ENCODE measurements at regions not wholly inside any gene's neighbourhood (a gene's known extent, or its start where the extent isn't known, plus 50 kb on each side); places are given as distances from the start of the nearest gene placed in this dataset.

DNA sequence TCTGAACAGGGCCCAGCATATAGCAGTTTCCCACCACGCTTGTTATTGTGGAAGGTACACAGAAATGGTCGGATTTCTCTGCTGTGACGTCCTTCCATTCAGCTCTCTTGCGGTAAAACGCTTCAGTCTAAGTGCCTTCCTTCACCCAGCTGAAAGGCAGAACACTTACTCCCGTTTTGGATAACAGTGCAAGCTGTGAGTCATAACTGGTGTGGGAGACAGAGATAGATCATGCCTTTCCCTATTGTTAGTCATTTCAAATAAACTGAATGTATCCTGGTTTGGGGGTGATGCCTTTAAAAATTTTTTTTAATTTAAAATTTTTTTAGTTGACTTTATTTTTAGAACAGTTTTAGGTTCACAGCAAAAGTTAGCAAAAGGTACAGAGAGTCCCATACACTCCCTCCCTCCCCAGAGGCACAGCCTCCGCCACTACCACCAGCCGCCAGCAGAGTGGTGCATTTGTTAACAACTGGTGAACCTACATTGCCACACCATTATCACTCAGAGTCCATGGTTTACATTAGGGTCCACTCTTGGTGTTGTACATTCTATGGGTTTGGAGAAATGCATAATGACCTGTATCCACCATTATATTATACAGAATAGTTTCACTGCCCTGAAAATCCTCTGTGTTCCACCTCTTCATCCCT lies 94.9 kb upstream of the NSMCE3 start:
- DNase-seq (ENCODE audit: low read depth) = no peak

DNA sequence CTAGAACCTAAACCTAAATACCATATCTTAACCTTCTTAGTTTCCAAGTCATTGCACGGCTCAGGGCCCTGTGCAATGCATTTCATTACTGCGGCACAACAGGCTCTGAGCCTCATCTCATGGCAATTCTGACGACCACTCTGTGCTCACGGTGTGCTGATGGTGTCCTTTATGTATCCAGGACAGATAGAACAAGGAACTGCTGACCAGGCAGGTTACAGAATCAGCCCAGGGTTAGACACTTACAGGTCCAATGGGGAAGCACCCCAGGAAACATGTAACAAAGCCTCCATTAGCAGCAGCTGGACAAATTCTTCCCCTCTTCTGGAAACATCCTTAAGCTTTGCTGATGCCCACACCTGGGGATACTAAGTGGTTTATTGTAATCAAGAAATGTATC lies 91.9 kb upstream of the NSMCE3 start:
- DNase-seq (ENCODE audit: low read depth) = no peak

DNA sequence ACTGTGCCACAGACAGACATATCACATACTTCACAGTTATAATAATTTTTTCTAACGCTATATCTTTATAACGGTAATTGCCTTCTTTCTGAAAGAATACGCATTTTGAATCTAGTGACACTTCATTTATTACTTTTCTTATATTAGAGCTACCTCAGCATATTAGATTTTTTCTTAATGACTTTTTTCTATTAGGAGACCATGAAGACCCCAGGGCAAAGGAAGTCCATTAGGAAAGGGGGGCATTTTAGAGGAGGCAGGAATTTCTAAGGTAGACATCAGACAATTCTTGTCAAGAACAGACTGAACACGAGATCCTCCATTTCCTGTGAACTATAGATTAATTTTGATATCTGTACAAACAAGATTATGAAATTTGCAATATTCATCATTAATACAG lies 90.5 kb upstream of the NSMCE3 start:
- no peak for DNase-seq (ENCODE audit: low read depth)

DNA sequence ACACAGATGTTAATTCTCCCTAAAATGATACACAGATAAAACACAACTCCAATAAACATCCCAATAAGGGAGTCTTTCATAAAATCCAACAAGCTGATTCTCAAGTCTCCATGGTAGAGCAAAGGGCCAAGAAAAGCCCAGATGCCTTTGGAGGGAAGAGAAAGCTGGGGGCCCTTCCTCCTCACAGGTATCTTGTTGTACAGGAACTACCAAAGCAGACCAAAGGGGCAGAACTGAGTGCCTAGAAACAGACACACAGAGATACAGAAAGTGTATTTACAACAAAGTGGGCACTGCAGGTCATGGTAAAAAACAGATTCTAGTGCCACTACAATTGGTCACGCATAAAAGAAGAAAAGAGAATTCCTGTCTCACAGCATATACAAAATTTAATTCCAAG lies 87.2 kb upstream of the NSMCE3 start:
- DNase-seq (ENCODE audit: low read depth) = no peak

DNA sequence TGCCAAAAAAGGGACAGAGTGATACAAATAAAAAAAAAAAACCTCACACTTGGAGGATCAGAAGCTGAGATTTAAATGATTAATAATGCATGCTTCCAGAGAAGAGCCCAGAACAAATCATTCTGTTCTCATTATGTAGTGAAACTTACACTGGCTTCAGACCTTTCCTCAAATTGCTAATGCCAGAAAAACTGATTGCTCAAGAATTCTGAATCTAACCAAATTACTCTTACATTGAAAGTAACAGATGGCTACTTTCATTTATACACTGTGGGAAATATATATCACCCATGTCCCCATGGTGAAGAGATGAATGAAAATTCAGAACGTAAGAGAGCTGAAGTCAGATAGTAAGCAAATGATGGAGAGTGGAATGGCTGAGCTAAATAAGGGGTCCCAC lies 85.9 kb upstream of the NSMCE3 start:
- no peak for DNase-seq (ENCODE audit: low read depth)

DNA sequence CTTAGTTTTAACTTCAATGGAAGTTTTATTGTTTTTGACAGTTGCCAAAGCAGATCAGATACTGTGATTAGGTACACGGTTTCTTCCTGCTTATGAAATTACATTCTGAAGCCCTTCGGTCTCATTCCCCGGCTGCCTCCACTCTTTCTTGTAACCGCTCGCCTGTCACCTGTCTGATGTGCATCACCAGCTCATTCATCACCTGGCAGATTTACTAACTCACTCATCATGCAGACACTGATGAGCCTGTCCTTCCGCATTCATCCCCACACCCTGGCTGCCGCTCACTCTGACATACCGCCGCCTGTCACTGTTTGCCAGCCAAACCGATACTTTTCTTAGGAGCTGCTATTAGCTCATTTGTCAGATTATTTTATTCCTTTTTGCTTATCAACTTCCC lies 82.8 kb upstream of the NSMCE3 start:
- no peak for DNase-seq (ENCODE audit: low read depth)

DNA sequence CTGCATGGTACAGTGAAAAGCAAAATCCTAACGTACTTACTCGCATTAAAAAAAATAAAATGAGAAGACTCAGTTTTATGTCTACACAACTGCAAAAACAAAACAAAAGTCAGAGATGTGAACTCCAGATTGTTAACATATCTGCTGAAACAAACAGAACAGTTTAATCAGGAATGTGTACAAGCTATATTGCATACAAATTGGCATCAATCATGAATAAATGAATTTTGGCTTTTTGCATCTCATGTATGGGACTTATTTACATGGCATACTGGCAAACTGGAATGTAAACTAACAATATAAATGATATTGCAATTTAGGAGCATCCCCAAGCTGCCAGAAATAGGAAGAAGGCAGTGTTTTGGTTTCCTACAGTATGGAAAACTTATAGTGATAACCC lies 79.6 kb upstream of the NSMCE3 start:
- no peak for DNase-seq (ENCODE audit: low read depth)

DNA sequence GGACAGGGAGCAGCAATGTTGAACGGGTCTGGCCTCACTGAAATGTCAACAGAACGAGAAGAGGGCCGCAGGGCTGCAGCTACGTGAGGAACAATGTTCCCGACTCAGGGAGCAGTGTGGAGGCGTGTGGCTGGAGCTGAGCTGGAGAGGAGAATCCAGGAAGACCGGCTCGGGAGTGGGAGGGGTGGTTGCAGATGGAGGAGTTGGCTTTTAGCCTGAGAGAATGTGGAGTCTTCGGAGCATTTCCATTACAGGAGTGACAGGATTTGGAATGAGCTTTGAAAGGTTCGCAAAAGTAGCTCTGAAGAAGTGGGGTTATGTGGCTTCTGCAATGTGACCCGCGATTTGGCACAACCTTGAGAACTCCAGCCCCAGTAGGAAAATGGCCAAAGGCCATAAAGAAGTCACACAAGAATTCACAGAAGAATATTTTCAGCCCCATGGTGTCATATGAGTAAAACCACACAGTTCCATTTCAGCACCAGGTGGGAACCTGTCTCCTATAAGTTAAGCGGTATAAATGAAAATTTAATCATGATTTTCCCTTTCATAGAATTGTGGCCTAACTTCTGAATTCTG lies 78.8 kb upstream of the NSMCE3 start:
- no peak for DNase-seq (ENCODE audit: low read depth)

DNA sequence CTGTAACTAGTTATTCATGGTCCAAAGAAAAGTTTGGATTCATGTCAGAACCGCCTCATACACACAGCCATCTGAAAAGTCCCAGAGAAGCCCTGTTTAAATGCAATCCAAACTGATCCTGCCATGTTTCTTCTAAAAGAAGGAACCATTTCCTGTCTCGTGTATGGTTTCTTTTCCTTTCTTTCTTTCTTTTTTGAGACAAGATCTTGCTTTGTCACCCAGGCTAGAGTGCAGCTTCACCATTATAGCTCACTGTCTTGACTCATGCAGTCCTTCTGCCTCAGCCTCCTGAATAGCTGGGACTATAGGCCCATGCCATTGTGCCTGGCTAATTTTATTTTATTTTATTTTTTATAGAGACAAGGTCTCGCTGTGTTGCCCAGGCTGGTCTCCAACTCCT lies 77.4 kb upstream of the NSMCE3 start:
- DNase-seq (ENCODE audit: low read depth) = no peak

- no peak for DNase-seq (ENCODE audit: low read depth)
Observed at GRCh38 chr15:29345549-29346525, 76.2 kb upstream of the NSMCE3 start.

- DNase-seq (ENCODE audit: low read depth) = no peak
Observed at GRCh38 chr15:29344474-29344873, 74.9 kb upstream of the NSMCE3 start.

DNA sequence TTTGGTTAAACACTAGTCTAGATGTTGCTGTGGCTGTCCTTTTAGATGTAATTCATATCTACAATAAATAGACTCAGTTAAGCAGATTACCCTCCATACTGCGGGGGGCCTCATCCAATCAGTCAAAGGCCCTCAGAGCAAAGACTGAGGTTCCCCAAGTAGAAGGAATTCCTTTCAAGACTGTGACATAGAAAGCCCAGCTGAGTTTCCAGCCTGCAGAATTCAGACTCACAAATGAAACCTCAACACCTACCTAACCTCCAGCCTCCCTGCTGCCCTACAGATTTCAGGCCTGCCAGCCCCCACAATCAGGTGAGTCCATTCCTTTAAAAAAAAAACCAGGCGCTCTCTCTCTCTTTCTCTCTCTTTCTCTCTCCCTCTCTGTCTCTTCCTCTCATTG lies 73.6 kb upstream of the NSMCE3 start:
- no peak for DNase-seq (ENCODE audit: low read depth)

- no peak for DNase-seq (ENCODE audit: low read depth)
Observed at GRCh38 chr15:29342201-29342600, 72.6 kb upstream of the NSMCE3 start.

- no peak for DNase-seq (ENCODE audit: low read depth)
Observed at GRCh38 chr15:29337156-29337959, 67.7 kb upstream of the NSMCE3 start.

DNA sequence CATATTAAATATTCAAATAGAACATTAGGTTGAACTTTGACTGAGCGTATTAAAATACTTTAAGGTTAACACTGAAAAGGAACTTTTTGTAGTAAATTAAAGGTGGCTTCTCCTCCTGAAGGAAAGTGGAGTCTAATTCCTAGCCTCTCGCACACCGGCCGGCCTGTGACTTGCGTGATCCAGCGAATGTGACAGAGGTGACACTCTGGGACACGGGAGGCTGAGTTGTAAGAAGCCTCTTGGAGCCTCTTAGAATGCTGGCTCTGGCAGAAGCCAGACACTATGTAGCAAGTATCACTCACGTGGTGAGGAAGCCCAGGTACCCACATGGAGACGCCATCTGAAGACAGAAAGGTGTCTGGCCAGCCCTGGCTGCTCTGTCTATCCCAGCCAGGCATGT lies 64.9 kb upstream of the NSMCE3 start:
- no peak for DNase-seq (ENCODE audit: low read depth)

- no peak for DNase-seq (ENCODE audit: low read depth)
Observed at GRCh38 chr15:29333261-29333660, 63.6 kb upstream of the NSMCE3 start.

DNA sequence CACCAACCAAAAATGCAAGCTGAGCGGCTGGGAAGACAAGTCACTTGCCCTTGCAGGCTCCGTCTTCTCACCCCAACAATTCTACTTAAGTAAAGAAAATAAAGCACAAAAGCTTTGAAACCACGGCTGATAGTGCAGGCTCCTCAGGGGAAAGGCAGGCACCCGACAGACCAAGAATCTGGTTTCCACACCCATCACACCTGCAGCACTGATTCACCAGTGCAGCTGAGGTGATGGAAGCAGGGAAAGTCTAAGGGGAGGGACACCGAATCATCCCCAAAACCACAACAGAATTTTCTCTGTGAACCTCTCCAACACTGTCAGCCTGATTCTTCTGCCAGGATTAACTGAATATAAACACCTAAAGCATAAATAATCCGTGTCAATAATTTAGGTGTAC lies 62.0 kb upstream of the NSMCE3 start:
- no peak for DNase-seq (ENCODE audit: low read depth)

DNA sequence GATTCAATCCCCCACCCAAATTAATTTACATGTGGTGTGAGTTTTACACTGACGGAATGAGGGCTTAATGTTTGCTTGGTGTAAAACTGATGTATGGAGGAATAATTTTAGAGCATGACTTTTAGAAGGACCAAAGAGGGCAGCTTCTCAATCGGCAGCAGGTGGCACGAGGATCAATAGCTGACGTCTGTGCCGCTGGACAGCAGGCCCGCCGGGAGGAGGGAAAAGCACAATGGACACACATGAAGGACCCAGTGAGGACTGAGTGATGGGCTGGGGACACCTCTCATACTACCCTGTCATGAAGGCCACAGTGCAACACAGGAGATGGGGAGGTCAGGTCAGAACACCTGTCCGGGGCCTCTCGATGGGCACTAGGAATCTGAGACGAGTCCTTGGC lies 61.4 kb upstream of the NSMCE3 start:
- DNase-seq (ENCODE audit: low read depth) = no peak

- no peak for DNase-seq (ENCODE audit: low read depth)
Observed at GRCh38 chr15:29324746-29325145, 55.1 kb upstream of the NSMCE3 start.

DNA sequence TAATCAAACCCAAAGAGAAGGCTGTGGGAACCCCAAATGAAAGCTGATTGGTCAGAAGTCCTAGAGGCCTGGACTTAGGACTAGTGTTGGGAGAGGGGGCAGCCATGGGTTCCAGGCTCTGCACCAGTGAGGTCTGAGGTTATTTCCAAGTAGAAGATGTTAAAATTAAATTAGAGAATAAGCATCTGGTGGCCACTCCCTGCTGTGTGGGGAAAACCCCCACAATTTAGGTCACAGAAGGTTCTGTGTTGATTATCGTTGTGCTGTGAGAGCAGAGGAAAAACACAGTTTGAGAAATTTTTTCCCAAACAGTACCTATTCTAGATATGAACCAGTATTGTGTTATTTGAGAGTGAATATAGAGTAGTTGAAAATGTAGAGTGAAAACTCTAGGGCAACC lies 53.9 kb upstream of the NSMCE3 start:
- DNase-seq (ENCODE audit: low read depth) = no peak

GRCh38 chr15:29322415-29322814 lies 52.8 kb upstream of the NSMCE3 start:
- DNase-seq (ENCODE audit: low read depth) = no peak

DNA sequence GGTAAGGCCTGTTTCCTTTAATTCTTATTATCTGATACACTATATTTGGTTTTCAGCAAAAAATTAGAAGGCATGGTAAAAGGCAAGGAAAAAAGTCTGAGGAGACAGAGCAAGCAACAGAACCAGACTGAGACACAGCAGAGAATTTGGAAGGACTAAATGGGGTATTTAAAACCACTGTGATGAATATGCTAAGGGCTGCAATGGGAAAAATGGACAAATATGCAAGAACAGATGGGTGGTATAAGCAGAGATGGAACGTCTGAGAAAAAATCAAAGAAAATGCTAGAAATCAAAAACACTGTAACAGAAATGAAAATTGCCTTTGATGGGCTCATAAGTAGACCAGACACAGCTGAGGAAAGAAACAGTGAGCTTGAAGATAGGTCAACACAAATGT lies 50.8 kb upstream of the NSMCE3 start:
- no peak for DNase-seq (ENCODE audit: low read depth)

All from CMK (cell line).